MM.1S (cell line): ENCODE measurements at regions not wholly inside any gene's neighbourhood (a gene's known extent, or its start where the extent isn't known, plus 50 kb on each side); places are given as distances from the start of the nearest gene placed in this dataset.

Experiments used
- DNase-seq: peaks from one replicate; pipeline ENCODE4 v3.0.0-alpha.2; 2015
- H2AFZ ChIP-seq: fragments of 300-600 bp; sonication (generic); 2 replicates; pipeline ENCODE4 v1.6.0; 2016; ENCODE audit warnings: antibody characterized with exemption, low read length
- H3F3A ChIP-seq: fragments of 300-600 bp; sonication (generic); 2 replicates; pipeline ENCODE4 v1.6.1; 2016; ENCODE audit warnings: mild to moderate bottlenecking, antibody characterized with exemption, low read length, moderate library complexity, mixed read lengths; ENCODE audit not compliant: insufficient read depth
- H3K27ac ChIP-seq: fragments of 300-600 bp; sonication (generic); 2 replicates; pipeline ENCODE4 v1.5.1; 2016; ENCODE audit warnings: mild to moderate bottlenecking, low read length
- H3K27me3 ChIP-seq: fragments of 300-600 bp; sonication (generic); replicated peaks from 2 replicates; pipeline ENCODE4 v1.6.0; 2016; ENCODE audit warnings: low read length; ENCODE audit not compliant: insufficient read depth
- H3K36me3 ChIP-seq: fragments of 300-600 bp; sonication (generic); replicated peaks from 2 replicates; pipeline ENCODE4 v1.6.1; 2016; ENCODE audit warnings: mild to moderate bottlenecking, low read length, mixed read lengths; ENCODE audit not compliant: insufficient read depth
- H3K4me1 ChIP-seq: fragments of 300-600 bp; sonication (generic); 2 replicates; pipeline ENCODE4 v1.6.1; 2016; ENCODE audit warnings: low read length, mixed read lengths
- H3K4me2 ChIP-seq: fragments of 300-600 bp; sonication (generic); 2 replicates; pipeline ENCODE4 v1.6.0; 2016; ENCODE audit warnings: low read depth, low read length
- H3K4me3 ChIP-seq: fragments of 300-600 bp; sonication (generic); 2 replicates; pipeline ENCODE4 v1.5.1; 2016; ENCODE audit warnings: low read length, mixed read lengths
- H3K79me2 ChIP-seq: fragments of 300-600 bp; sonication (generic); 2 replicates; pipeline ENCODE4 v1.6.1; 2016; ENCODE audit warnings: mixed run types, low read length, mixed read lengths
- H3K9ac ChIP-seq: fragments of 300-600 bp; sonication (generic); 2 replicates; pipeline ENCODE4 v1.6.1; 2016; ENCODE audit warnings: low read length, mixed read lengths
- H3K9me2 ChIP-seq: fragments of 300-600 bp; sonication (generic); replicated peaks from 2 replicates; pipeline ENCODE4 v1.6.1; 2016; ENCODE audit warnings: mild to moderate bottlenecking, low read length, mixed read lengths; ENCODE audit not compliant: insufficient read depth
- H3K9me3 ChIP-seq: fragments of 300-600 bp; sonication (generic); replicated peaks from 2 replicates; pipeline ENCODE4 v1.6.1; 2016; ENCODE audit warnings: mild to moderate bottlenecking, low read length, mixed read lengths; ENCODE audit not compliant: insufficient read depth
- H4K20me1 ChIP-seq: fragments of 300-600 bp; sonication (generic); 2 replicates; pipeline ENCODE4 v1.6.1; 2016; ENCODE audit warnings: mild to moderate bottlenecking, low read length, moderate library complexity, mixed read lengths; ENCODE audit not compliant: insufficient read depth
- CTCF ChIP-seq: fragments of 300-600 bp; sonication (generic); IDR thresholded peaks from 2 replicates; pipeline ENCODE4 v1.5.1; 2016; ENCODE audit warnings: antibody characterized with exemption, low read length, mixed read lengths
- EZH2 ChIP-seq: fragments of 300-600 bp; sonication (generic); optimal IDR thresholded peaks from 2 replicates; pipeline ENCODE3; 2017; ENCODE audit warnings: low read depth, mild to moderate bottlenecking, antibody characterized with exemption, low read length, mixed read lengths
- EZH2phosphoT487 ChIP-seq: fragments of 300-600 bp; sonication (generic); IDR thresholded peaks from 2 replicates; pipeline ENCODE4 v1.6.1; 2018; ENCODE audit warnings: antibody characterized with exemption, low read length

GRCh38 chr2:226358688-226359087 lies 440.9 kb downstream of the IRS1 start:
- no peak for DNase-seq
- Histone ChIP-seq H3K4me2 (no peak overlapping the region), H3F3A (peaks cover 4% of the 10 kb centered on the region; the same call in 1 of the 2 replicates), H3K36me3 (no peaks in the 10 kb centered on the region), H3K27ac (no peak overlapping the region), H4K20me1 (no peaks in the 10 kb centered on the region), H3K4me1 (peaks cover 10% of the 10 kb centered on the region), H3K9ac (no peak overlapping the region), H3K4me3 (no peak overlapping the region), H3K9me3 (no peaks in the 10 kb centered on the region), H3K9me2 (no peaks in the 10 kb centered on the region), H3K79me2 (no peaks in the 10 kb centered on the region), H3K27me3 (no peaks in the 10 kb centered on the region), H2AFZ (no peak overlapping the region)
- TF ChIP-seq EZH2phosphoT487 (no peak), CTCF (no peak), EZH2 (no peak)

- H3K9ac ChIP-seq: no peak overlapping the region
- no peaks in the 10 kb centered on the region for H3K79me2 ChIP-seq
- H3K4me3 ChIP-seq: no peak overlapping the region
- no peaks in the 10 kb centered on the region for H3K9me2 ChIP-seq
- no peaks in the 10 kb centered on the region for H3K36me3 ChIP-seq
- H3K4me1 ChIP-seq: peaks cover 18% of the 10 kb centered on the region
- no peak overlapping the region for H3K27ac ChIP-seq
- no peaks in the 10 kb centered on the region for H3K27me3 ChIP-seq
- TF ChIP-seq EZH2 (no peak), CTCF (no peak), EZH2phosphoT487 (no peak)
- no peaks in the 10 kb centered on the region for H3K9me3 ChIP-seq
- DNase-seq: no peak
- peaks cover 11% of the 10 kb centered on the region; the same call in 1 of the 2 replicates for H3F3A ChIP-seq
- no peaks in the 10 kb centered on the region for H4K20me1 ChIP-seq
- H3K4me2 ChIP-seq: no peak overlapping the region
- H2AFZ ChIP-seq: no peak overlapping the region
Measured at GRCh38 chr2:226357816-226358215, 441.8 kb downstream of the IRS1 start.

GRCh38 chr2:226355600-226355999 lies 444.0 kb downstream of the IRS1 start:
- Histone ChIP-seq H3K9me2 (no peaks in the 10 kb centered on the region), H3K79me2 (no peaks in the 10 kb centered on the region), H3K4me1 (peaks cover 22% of the 10 kb centered on the region), H3K4me3 (no peak overlapping the region), H3F3A (peaks cover 11% of the 10 kb centered on the region; the same call in 1 of the 2 replicates), H3K27me3 (no peaks in the 10 kb centered on the region), H3K4me2 (no peak overlapping the region), H2AFZ (no peak overlapping the region), H3K9me3 (no peaks in the 10 kb centered on the region), H3K36me3 (no peaks in the 10 kb centered on the region), H3K9ac (no peak overlapping the region), H4K20me1 (no peaks in the 10 kb centered on the region), H3K27ac (no peak overlapping the region)
- TF ChIP-seq EZH2phosphoT487: no peak
- no peak for TF ChIP-seq CTCF
- no peak for TF ChIP-seq EZH2
- no peak for DNase-seq
